DOHH2 (cell line): ENCODE measurements at regions not wholly inside any gene's neighbourhood (a gene's known extent, or its start where the extent isn't known, plus 50 kb on each side); places are given as distances from the start of the nearest gene placed in this dataset.

Source experiments
- EZH2phosphoT487 ChIP-seq: fragments of 200-600 bp; sonication (generic); IDR thresholded peaks from 2 replicates; pipeline ENCODE4 v1.6.1; 2017; ENCODE audit warnings: borderline replicate concordance, mild to moderate bottlenecking, antibody characterized with exemption, low read length, moderate library complexity, mixed read lengths
- TF ChIP-seq, protein P1 (sequence below): fragments of 200-600 bp; sonication (generic); IDR thresholded peaks from one replicate; pipeline ENCODE4 v1.5.1; 2014; ENCODE audit warnings: antibody characterized with exemption, mild to moderate bottlenecking, low read depth, low read length; ENCODE audit not compliant: poor library complexity, severe bottlenecking

DNA sequence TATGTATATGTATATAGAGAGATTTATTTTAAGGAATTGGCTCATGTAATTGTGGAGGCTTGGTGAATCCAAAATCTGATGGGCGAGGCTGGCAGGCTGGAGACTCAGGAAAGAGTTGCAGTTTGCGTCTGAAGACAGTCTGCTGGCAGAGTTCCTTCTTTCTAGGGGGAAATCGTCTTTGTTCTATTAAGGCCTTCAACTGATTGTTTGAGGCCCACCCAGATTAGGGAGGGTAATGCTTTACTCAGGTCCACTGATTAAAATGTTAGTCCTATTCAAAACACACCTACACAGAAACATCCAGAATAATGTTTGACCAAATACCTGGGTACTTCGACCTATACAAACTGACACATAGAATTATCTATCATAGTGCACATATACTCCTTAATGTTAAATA lies 149.5 kb downstream of the NAA11 start:
- no peak for TF ChIP-seq EZH2phosphoT487
- TF ChIP-seq, protein P1, sequence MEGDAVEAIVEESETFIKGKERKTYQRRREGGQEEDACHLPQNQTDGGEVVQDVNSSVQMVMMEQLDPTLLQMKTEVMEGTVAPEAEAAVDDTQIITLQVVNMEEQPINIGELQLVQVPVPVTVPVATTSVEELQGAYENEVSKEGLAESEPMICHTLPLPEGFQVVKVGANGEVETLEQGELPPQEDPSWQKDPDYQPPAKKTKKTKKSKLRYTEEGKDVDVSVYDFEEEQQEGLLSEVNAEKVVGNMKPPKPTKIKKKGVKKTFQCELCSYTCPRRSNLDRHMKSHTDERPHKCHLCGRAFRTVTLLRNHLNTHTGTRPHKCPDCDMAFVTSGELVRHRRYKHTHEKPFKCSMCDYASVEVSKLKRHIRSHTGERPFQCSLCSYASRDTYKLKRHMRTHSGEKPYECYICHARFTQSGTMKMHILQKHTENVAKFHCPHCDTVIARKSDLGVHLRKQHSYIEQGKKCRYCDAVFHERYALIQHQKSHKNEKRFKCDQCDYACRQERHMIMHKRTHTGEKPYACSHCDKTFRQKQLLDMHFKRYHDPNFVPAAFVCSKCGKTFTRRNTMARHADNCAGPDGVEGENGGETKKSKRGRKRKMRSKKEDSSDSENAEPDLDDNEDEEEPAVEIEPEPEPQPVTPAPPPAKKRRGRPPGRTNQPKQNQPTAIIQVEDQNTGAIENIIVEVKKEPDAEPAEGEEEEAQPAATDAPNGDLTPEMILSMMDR, result no peak
